Activated T-helper 1 cell treated with anti-CD3 and anti-CD28 coated beads, Interleukin-2, amount 50 U/mL, for 16 hours (primary cell): ENCODE measurements at regions not wholly inside any gene's neighbourhood (a gene's known extent, or its start where the extent isn't known, plus 50 kb on each side); places are given as distances from the start of the nearest gene placed in this dataset.

Experiments used
- DNase-seq, 2 donors: peaks; one replicate each; pipeline ENCODE4 v3.0.0-alpha.2; 2020; ENCODE audit warnings: low read depth in 1 of 2, low spot score in 1 of 2

GRCh38 chr2:41527525-41528323 is 520.1 kb upstream of the PKDCC start:
- DNase-seq: no peak

GRCh38 chr2:41535575-41535974 is 512.2 kb upstream of the PKDCC start:
- DNase-seq: no peak

- DNase-seq: no peak
Observed at GRCh38 chr2:41540272-41540998, 507.4 kb upstream of the PKDCC start.

GRCh38 chr2:41543726-41544125 is 504.1 kb upstream of the PKDCC start:
- DNase-seq: no peak

GRCh38 chr2:41544709-41545108 is 503.1 kb upstream of the PKDCC start:
- DNase-seq: no peak

GRCh38 chr2:41546031-41546430 is 501.8 kb upstream of the PKDCC start:
- DNase-seq: no peak

- no peak for DNase-seq
Observed at GRCh38 chr2:41568648-41569047, 479.2 kb upstream of the PKDCC start.

GRCh38 chr2:41572154-41572553 is 475.7 kb upstream of the PKDCC start:
- no peak for DNase-seq

GRCh38 chr2:41576423-41576822 is 471.4 kb upstream of the PKDCC start:
- DNase-seq: no peak

GRCh38 chr2:41579806-41580205 is 468.0 kb upstream of the PKDCC start:
- DNase-seq: no peak

GRCh38 chr2:41580806-41581205 is 467.0 kb upstream of the PKDCC start:
- no peak for DNase-seq

GRCh38 chr2:41595240-41595639 is 452.6 kb upstream of the PKDCC start:
- no peak for DNase-seq

- no peak for DNase-seq
Observed at GRCh38 chr2:41597680-41598079, 450.1 kb upstream of the PKDCC start.

- no peak for DNase-seq
Observed at GRCh38 chr2:41598161-41598894, 449.5 kb upstream of the PKDCC start.

- no peak for DNase-seq
Observed at GRCh38 chr2:41600460-41600859, 447.4 kb upstream of the PKDCC start.

GRCh38 chr2:41602341-41602740 is 445.5 kb upstream of the PKDCC start:
- DNase-seq: no peak

GRCh38 chr2:41605311-41605710 is 442.5 kb upstream of the PKDCC start:
- DNase-seq: no peak

- DNase-seq: no peak
Observed at GRCh38 chr2:41605914-41606313, 441.9 kb upstream of the PKDCC start.

- DNase-seq: no peak
Observed at GRCh38 chr2:41610501-41611190, 437.2 kb upstream of the PKDCC start.

GRCh38 chr2:41618754-41619153 is 429.1 kb upstream of the PKDCC start:
- no peak for DNase-seq

- no peak for DNase-seq
Observed at GRCh38 chr2:41621095-41621494, 426.7 kb upstream of the PKDCC start.
